ENCODE measurements at regions not wholly inside any gene's neighbourhood (a gene's known extent, or its start where the extent isn't known, plus 50 kb on each side); places are given as distances from the start of the nearest gene placed in this dataset.

DNA sequence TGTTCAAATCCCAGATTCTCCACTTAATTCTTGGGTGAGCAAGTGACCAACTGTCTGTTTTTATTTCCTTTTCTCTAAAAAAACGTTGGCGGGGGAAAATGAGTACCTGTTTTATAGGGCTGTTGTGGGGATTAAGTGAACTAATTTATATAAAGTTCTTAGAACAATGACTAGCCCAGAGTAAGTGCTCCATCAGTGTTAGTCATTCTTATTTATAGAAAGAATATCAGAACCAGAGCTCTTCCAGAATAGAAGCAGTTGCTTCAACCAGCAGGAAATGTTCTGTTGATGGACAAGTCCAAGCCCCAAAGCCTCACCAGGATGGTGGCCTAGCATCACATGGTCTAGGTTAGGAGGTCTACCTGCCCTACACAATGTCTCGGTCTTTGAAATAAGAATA is 379.2 kb downstream of the ACTL7B start:
- TF ChIP-seq, protein P1, sequence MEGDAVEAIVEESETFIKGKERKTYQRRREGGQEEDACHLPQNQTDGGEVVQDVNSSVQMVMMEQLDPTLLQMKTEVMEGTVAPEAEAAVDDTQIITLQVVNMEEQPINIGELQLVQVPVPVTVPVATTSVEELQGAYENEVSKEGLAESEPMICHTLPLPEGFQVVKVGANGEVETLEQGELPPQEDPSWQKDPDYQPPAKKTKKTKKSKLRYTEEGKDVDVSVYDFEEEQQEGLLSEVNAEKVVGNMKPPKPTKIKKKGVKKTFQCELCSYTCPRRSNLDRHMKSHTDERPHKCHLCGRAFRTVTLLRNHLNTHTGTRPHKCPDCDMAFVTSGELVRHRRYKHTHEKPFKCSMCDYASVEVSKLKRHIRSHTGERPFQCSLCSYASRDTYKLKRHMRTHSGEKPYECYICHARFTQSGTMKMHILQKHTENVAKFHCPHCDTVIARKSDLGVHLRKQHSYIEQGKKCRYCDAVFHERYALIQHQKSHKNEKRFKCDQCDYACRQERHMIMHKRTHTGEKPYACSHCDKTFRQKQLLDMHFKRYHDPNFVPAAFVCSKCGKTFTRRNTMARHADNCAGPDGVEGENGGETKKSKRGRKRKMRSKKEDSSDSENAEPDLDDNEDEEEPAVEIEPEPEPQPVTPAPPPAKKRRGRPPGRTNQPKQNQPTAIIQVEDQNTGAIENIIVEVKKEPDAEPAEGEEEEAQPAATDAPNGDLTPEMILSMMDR (IDR thresholded peaks at IDR 0.05), result no peak
- no peak for DNase-seq (ENCODE audit: low spot score)

DNA sequence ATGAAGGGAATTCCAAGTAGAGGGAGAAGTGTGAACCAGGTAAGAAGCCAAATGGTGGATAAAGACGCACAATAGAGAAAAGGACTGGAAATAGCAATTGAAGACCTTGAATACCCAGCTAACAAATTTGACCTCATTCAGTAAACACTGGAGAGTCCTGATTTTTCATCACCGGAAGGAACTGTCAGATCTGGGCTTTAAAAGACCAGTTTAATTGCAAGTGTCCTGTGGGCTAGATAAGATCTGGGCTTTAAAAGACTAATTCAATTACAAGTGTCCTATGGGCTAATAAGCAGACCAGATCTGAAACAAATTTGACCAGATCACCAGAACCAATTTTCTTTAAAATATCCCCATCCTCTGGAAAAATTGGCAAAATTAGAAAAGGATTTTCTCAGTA is 380.0 kb downstream of the ACTL7B start:
- no peak overlapping the region for H3K4me3 ChIP-seq
- no peak overlapping the region for H3K27ac ChIP-seq
- TF ChIP-seq, protein P1 (IDR thresholded peaks at IDR 0.05), result no peak
- no peaks in the 10 kb centered on the region for H3K9me3 ChIP-seq
- peaks cover 0 to 11% of the 10 kb centered on the region in 2 donors for H3K4me1 ChIP-seq
- H3K27me3 ChIP-seq, result no peaks in the 10 kb centered on the region
- no peak for DNase-seq (ENCODE audit: low spot score)
- H3K36me3 ChIP-seq, result no peaks in the 10 kb centered on the region

More for the DNA sequence above, 379.2 kb downstream of the ACTL7B start:
- no peak overlapping the region for H3K4me3 ChIP-seq
- H3K27me3 ChIP-seq, result no peaks in the 10 kb centered on the region
- peaks cover 0 to 11% of the 10 kb centered on the region in 2 donors for H3K4me1 ChIP-seq
- no peak overlapping the region for H3K27ac ChIP-seq
- H3K36me3 ChIP-seq, result no peaks in the 10 kb centered on the region
- H3K9me3 ChIP-seq, result no peaks in the 10 kb centered on the region

DNA sequence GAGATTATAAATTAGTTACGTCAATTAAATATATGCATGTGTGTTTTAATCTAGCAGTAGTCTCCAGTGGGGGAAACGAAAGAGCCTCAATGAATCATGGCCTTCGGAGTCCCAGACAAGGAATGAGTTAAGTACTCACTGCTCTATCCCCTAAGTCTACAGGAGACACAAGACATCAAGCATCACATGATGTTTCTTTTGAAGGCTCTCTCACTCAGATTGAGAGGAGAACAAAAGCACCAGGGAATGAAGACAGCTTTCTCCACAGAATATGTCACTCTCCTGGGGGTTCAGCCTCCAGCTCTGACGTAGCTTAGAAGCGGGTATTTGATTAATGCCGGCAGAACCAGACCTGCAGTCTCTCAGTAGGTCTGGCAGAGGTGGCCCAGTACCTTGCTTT is 381.4 kb downstream of the ACTL7B start:
- Histone ChIP-seq H3K27ac (no peak overlapping the region), H3K4me3 (no peak overlapping the region), H3K36me3 (no peaks in the 10 kb centered on the region), H3K4me1 (peaks cover 0 to 11% of the 10 kb centered on the region in 2 donors), H3K9me3 (no peaks in the 10 kb centered on the region), H3K27me3 (no peaks in the 10 kb centered on the region)
- DNase-seq (ENCODE audit: low spot score), result no peak
- TF ChIP-seq, protein P1 (IDR thresholded peaks at IDR 0.05), result no peak

DNA sequence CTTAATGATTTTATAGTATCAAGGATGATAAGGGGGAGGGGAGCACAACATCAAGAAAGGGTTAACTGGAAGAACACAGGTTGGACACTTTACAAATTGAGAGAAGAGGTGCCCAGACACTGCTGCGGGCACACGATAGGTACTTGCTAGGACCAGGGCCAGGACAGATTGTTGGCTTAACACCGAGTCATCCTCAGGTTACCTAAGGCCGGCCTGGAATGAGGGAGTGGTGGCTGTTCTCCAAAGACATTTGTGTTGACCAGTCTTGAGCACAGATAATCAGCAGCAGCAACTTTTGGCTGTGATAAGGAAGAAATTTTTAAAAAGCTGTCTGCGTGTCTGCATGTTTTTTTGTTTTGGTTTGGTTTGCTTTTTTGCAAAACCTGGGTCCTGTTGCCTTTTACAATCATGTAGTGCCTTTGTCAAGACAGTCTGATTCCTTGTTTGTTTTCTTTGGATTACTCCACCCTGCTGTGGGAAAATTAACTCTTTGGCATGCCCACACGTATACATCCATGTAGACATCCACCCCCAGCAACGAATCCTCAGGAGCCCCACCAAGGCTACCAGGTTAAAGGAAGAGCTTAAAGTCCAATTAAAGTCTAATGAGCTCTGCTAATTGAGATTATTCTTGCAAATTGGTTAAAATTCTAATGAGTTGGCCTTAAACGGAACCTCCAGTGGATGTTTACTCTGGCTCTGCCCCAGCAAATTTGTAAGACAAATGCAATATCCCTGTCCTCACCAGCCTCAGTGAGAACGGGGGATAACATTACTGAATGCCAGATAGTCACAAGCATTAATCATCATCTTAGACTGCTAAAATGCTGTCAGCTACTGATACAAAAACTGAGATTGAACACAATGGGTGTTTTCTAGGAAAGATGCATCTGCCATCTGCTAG is 382.3 kb downstream of the ACTL7B start:
- Histone ChIP-seq H3K27ac (no peak overlapping the region), H3K4me1 (peaks cover 0 to 11% of the 10 kb centered on the region in 2 donors), H3K9me3 (no peaks in the 10 kb centered on the region), H3K27me3 (no peaks in the 10 kb centered on the region), H3K4me3 (no peak overlapping the region), H3K36me3 (no peaks in the 10 kb centered on the region)
- DNase-seq (ENCODE audit: low spot score), result no peak
- TF ChIP-seq, protein P1 (IDR thresholded peaks at IDR 0.05), result no peak

DNA sequence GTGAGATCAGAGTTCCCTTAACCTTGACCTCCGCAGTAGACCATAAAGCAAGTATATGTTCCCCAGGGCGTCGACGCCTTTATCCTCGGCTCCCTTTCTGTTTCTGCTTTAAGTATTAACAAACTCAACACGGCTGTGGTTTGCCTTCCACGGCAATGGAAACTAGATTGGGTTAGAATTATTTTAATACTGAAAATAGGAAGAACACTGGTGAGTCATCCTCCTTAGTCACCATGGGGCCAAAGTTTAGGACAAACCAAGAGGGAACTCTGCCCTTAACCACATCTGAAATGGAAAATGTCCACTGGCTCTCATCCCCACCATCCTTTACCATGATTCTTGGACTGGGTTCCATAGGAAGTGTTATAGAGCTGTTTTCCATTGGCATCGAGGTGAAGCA is 386.1 kb downstream of the ACTL7B start:
- Histone ChIP-seq H3K36me3 (no peaks in the 10 kb centered on the region), H3K9me3 (no peaks in the 10 kb centered on the region), H3K4me1 (peaks cover 0 to 19% of the 10 kb centered on the region in 2 donors), H3K27me3 (no peaks in the 10 kb centered on the region), H3K27ac (no peak overlapping the region), H3K4me3 (no peak overlapping the region)
- TF ChIP-seq, protein P1 (IDR thresholded peaks at IDR 0.05), result no peak
- no peak for DNase-seq (ENCODE audit: low spot score)
